ENCODE measurements at regions not wholly inside any gene's neighbourhood (a gene's known extent, or its start where the extent isn't known, plus 50 kb on each side); places are given as distances from the start of the nearest gene placed in this dataset.

DNA sequence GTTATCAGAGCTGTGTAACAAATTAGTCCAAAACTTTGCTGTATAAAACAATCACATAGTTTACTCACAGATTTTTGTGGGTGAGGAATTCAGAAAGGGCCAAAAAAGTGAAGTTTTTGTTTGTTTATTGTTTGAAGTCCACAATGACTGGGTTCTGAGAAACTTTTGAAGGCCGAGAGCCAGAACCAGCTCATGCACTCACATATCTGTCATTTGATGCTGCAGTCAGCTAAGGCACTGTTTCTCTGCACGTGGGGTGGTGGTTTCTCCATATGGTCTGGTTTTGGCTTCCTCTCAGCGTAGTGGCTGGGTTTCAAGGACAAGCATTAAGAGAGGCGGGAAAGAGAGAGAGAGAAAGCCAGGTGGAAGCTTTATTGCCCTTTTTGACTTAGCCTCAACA lies 131.8 kb downstream of the TWIST2 start:
- DNase-seq (ENCODE audit: low spot score) (no peak), ATAC-seq (ENCODE audit: low read depth) (no peak)
- Histone ChIP-seq H3K4me3 (ENCODE audit: severe bottlenecking) (no peak overlapping the region), H3K36me3 (ENCODE audit: low read depth) (no peaks in the 10 kb centered on the region), H3K4me1 (ENCODE audit: insufficient read depth, poor library complexity, severe bottlenecking) (no peaks in the 10 kb centered on the region), H3K9me3 (ENCODE audit: severe bottlenecking) (no peaks in the 10 kb centered on the region), H3K27me3 (ENCODE audit: insufficient read depth, poor library complexity, severe bottlenecking) (no peaks in the 10 kb centered on the region), H3K27ac (ENCODE audit: poor library complexity, severe bottlenecking) (no peak overlapping the region)
- TF ChIP-seq, protein P1, sequence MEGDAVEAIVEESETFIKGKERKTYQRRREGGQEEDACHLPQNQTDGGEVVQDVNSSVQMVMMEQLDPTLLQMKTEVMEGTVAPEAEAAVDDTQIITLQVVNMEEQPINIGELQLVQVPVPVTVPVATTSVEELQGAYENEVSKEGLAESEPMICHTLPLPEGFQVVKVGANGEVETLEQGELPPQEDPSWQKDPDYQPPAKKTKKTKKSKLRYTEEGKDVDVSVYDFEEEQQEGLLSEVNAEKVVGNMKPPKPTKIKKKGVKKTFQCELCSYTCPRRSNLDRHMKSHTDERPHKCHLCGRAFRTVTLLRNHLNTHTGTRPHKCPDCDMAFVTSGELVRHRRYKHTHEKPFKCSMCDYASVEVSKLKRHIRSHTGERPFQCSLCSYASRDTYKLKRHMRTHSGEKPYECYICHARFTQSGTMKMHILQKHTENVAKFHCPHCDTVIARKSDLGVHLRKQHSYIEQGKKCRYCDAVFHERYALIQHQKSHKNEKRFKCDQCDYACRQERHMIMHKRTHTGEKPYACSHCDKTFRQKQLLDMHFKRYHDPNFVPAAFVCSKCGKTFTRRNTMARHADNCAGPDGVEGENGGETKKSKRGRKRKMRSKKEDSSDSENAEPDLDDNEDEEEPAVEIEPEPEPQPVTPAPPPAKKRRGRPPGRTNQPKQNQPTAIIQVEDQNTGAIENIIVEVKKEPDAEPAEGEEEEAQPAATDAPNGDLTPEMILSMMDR (IDR thresholded peaks at IDR 0.05; ENCODE audit: poor library complexity, severe bottlenecking), result no peak

DNA sequence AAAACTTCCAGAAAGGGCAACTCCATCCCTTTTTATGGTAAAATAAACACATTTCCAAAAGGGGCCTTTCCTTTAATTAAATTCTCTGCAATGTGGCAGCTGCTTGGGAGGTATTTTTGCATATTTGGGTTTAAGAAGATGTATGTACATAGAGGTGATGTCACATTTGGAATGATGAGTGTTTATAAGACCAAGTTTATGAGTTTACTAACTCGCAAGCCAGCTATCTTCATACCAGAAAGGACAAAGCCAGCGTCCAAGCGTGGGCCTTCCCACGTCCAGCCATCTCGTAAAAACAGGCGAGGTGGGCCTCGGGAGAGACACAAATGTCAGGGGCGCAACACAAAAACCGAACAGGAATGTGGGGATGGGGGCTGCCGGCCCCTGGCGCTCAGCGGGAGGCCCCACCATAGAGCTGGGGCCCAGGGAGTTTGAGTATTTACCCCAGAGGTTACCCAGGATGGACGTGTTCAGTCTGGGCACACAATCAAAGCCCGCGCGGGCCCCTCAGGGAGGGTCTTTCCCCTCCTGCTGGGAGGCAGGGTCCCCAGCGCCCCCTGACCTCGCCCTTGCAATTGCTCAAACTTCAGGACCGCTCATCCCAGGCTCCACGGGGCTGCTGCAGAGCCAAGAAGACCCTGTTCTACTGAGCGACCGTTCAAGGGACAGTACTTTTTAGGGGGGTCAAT lies 137.3 kb downstream of the TWIST2 start:
- H3K36me3 ChIP-seq (ENCODE audit: low read depth), result no peaks in the 10 kb centered on the region
- H3K4me3 ChIP-seq (ENCODE audit: severe bottlenecking), result no peak overlapping the region
- no peak for ATAC-seq (ENCODE audit: low read depth)
- no peaks in the 10 kb centered on the region for H3K9me3 ChIP-seq (ENCODE audit: severe bottlenecking)
- H3K27me3 ChIP-seq (ENCODE audit: insufficient read depth, poor library complexity, severe bottlenecking), result no peaks in the 10 kb centered on the region
- TF ChIP-seq, protein P1 (IDR thresholded peaks at IDR 0.05; ENCODE audit: poor library complexity, severe bottlenecking), result no peak
- no peak overlapping the region for H3K27ac ChIP-seq (ENCODE audit: poor library complexity, severe bottlenecking)
- DNase-seq (ENCODE audit: low spot score), result no peak
- no peaks in the 10 kb centered on the region for H3K4me1 ChIP-seq (ENCODE audit: insufficient read depth, poor library complexity, severe bottlenecking)

DNA sequence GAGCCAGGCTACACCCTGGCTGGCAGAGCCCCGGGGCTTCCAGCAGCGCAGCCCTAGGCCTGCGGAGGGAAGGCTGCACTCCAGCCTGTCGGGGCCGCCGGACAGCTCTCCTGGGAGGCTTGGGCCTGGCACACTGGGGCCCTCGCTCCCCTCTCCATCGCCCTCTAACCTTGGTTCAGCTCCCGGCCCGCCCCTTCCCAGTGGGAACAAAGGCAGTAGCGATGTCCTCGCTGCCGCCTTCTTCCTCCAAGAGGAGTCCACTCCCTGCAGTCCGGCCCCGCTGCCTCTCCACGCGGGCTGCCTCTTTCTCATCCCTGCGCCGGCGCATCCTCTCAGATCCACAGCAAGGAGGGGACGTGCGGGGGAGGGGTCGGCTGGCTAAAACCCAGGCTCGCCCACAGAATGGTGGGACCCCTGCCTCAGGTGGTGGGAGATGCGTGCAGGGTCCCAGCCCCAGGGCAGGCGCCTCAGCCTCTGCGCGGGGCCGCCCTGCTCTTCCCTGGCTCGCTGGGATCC lies 138.1 kb downstream of the TWIST2 start:
- DNase-seq (ENCODE audit: low spot score), result no peak
- H3K4me1 ChIP-seq (ENCODE audit: insufficient read depth, poor library complexity, severe bottlenecking), result no peaks in the 10 kb centered on the region
- no peak overlapping the region for H3K27ac ChIP-seq (ENCODE audit: poor library complexity, severe bottlenecking)
- no peaks in the 10 kb centered on the region for H3K36me3 ChIP-seq (ENCODE audit: low read depth)
- no peak for ATAC-seq (ENCODE audit: low read depth)
- H3K4me3 ChIP-seq (ENCODE audit: severe bottlenecking), result no peak overlapping the region
- H3K9me3 ChIP-seq (ENCODE audit: severe bottlenecking), result no peaks in the 10 kb centered on the region
- TF ChIP-seq, protein P1 (IDR thresholded peaks at IDR 0.05; ENCODE audit: poor library complexity, severe bottlenecking), result no peak
- no peaks in the 10 kb centered on the region for H3K27me3 ChIP-seq (ENCODE audit: insufficient read depth, poor library complexity, severe bottlenecking)

DNA sequence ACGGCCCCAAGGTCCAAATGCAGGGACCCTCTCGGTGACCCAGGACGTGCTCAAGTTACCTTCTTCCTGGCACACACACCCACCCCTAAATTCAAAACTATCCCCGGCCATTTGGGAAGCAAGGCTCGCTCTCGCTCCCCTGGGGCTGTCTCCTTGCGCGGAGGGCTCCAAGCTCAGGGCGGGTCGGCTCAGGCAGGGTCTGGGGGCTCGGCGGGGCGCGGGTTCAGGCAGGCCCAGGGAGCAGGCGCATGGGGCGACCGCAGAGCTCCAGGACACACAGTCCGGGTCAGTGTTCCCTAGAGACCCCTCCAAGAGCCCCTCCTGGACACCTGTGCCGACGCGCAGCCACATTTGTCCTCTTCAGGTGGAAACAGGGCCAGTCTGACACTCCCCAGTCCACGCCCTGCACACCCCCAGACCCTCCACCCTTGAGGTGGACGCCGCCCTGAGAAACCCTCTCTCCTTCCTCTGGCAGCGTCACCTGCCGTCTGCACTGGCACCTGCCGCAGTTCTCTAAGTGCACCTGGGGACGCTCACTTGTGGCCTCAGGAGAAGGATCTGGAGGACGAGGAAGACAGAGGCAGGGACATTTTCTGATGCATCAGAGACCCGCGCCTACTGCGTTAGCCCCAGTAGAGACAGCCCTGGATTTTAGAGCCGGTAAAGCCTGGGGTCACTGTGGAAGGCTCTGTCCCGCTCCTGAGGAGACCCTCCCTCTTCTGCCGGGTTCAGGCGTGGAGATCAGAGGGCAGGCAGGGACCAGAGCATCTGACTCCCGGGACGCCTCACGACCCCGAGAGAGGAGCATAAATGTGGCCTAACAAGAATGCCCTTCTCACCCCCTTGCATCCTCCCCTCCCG lies 138.8 kb downstream of the TWIST2 start:
- Histone ChIP-seq H3K9me3 (ENCODE audit: severe bottlenecking) (no peaks in the 10 kb centered on the region), H3K27me3 (ENCODE audit: insufficient read depth, poor library complexity, severe bottlenecking) (no peaks in the 10 kb centered on the region), H3K36me3 (ENCODE audit: low read depth) (no peaks in the 10 kb centered on the region), H3K27ac (ENCODE audit: poor library complexity, severe bottlenecking) (no peak overlapping the region), H3K4me3 (ENCODE audit: severe bottlenecking) (no peak overlapping the region), H3K4me1 (ENCODE audit: insufficient read depth, poor library complexity, severe bottlenecking) (no peaks in the 10 kb centered on the region)
- TF ChIP-seq, protein P1 (IDR thresholded peaks at IDR 0.05; ENCODE audit: poor library complexity, severe bottlenecking), result no peak
- DNase-seq (ENCODE audit: low spot score), result no peak
- ATAC-seq (ENCODE audit: low read depth), result no peak
